RWPE2 (cell line): ENCODE measurements at regions not wholly inside any gene's neighbourhood (a gene's known extent, or its start where the extent isn't known, plus 50 kb on each side); places are given as distances from the start of the nearest gene placed in this dataset.

Source experiments
- ATAC-seq: fragments of 200-7000 bp; cut with Tn5 transposase; 3 replicates; pipeline ENCODE4 v1.9.1; 2021; ENCODE audit warnings: low read depth
- DNase-seq: peaks from one replicate; pipeline ENCODE4 v3.0.0-alpha.2; 2020; ENCODE audit warnings: low spot score
- H3K27ac ChIP-seq: fragments of 450-650 bp; 2 replicates; pipeline ENCODE4 v1.5.1; 2017; ENCODE audit warnings: mild to moderate bottlenecking; ENCODE audit not compliant: poor library complexity, severe bottlenecking
- H3K27me3 ChIP-seq: fragments of 250-450 bp; sonication (Bioruptor Pico); 2 replicates; pipeline ENCODE4 v1.5.1; 2021; ENCODE audit warnings: mild to moderate bottlenecking, moderate library complexity; ENCODE audit not compliant: insufficient read depth, poor library complexity, severe bottlenecking
- H3K36me3 ChIP-seq: fragments of 250-450 bp; sonication (Bioruptor Pico); 2 replicates; pipeline ENCODE4 v1.5.1; 2020; ENCODE audit warnings: low read depth, mild to moderate bottlenecking, moderate library complexity
- H3K4me1 ChIP-seq: fragments of 250-450 bp; sonication (Bioruptor Pico); 2 replicates; pipeline ENCODE4 v1.5.1; 2021; ENCODE audit warnings: mild to moderate bottlenecking, moderate library complexity; ENCODE audit not compliant: insufficient read depth, poor library complexity, severe bottlenecking
- H3K4me3 ChIP-seq: fragments of 250-450 bp; sonication (Bioruptor Pico); 2 replicates; pipeline ENCODE4 v1.5.1; 2021; ENCODE audit warnings: mild to moderate bottlenecking, moderate library complexity; ENCODE audit not compliant: severe bottlenecking
- H3K9me3 ChIP-seq: fragments of 250-450 bp; sonication (Bioruptor Pico); 2 replicates; pipeline ENCODE4 v1.5.1; 2021; ENCODE audit warnings: mild to moderate bottlenecking, moderate library complexity; ENCODE audit not compliant: severe bottlenecking
- CTCF ChIP-seq: fragments of 450-650 bp; IDR thresholded peaks from one replicate; pipeline ENCODE4 v1.5.1; 2017; ENCODE audit warnings: mild to moderate bottlenecking, moderate library complexity; ENCODE audit not compliant: poor library complexity, severe bottlenecking

- Histone ChIP-seq H3K4me1 (no peaks in the 10 kb centered on the region), H3K9me3 (no peaks in the 10 kb centered on the region), H3K27me3 (no peaks in the 10 kb centered on the region), H3K4me3 (no peak overlapping the region), H3K36me3 (no peaks in the 10 kb centered on the region), H3K27ac (no peak overlapping the region)
- DNase-seq = no peak
- ATAC-seq = no peak
- no peak for TF ChIP-seq CTCF
These were observed 237.2 kb upstream of the ADAMTS9 start for GRCh38 chr3:64924961-64925360.

- no peaks in the 10 kb centered on the region for H3K4me1 ChIP-seq
- H3K4me3 ChIP-seq = no peak overlapping the region
- DNase-seq = no peak
- no peaks in the 10 kb centered on the region for H3K27me3 ChIP-seq
- H3K36me3 ChIP-seq = no peaks in the 10 kb centered on the region
- H3K9me3 ChIP-seq = no peaks in the 10 kb centered on the region
- ATAC-seq = no peak
- TF ChIP-seq CTCF = no peak
- H3K27ac ChIP-seq = no peak overlapping the region
These were observed 234.4 kb upstream of the ADAMTS9 start for GRCh38 chr3:64922213-64922612.

- ATAC-seq (no peak), DNase-seq (no peak)
- H3K36me3 ChIP-seq = no peaks in the 10 kb centered on the region
- H3K4me1 ChIP-seq = no peaks in the 10 kb centered on the region
- H3K27ac ChIP-seq = no peak overlapping the region
- no peaks in the 10 kb centered on the region for H3K9me3 ChIP-seq
- TF ChIP-seq CTCF = no peak
- no peak overlapping the region for H3K4me3 ChIP-seq
- H3K27me3 ChIP-seq = no peaks in the 10 kb centered on the region
These were observed 233.7 kb upstream of the ADAMTS9 start for GRCh38 chr3:64921281-64922065.

GRCh38 chr3:64919934-64920333 lies 232.1 kb upstream of the ADAMTS9 start:
- Histone ChIP-seq H3K4me1 (peaks cover 5% of the 10 kb centered on the region), H3K27me3 (no peaks in the 10 kb centered on the region), H3K4me3 (no peak overlapping the region), H3K36me3 (no peaks in the 10 kb centered on the region), H3K9me3 (no peaks in the 10 kb centered on the region), H3K27ac (no peak overlapping the region)
- no peak for TF ChIP-seq CTCF
- DNase-seq (no peak), ATAC-seq (no peak)

GRCh38 chr3:64918989-64919388 lies 231.2 kb upstream of the ADAMTS9 start:
- Histone ChIP-seq H3K9me3 (no peaks in the 10 kb centered on the region), H3K4me3 (no peak overlapping the region), H3K36me3 (no peaks in the 10 kb centered on the region), H3K4me1 (peaks cover 5% of the 10 kb centered on the region), H3K27me3 (no peaks in the 10 kb centered on the region), H3K27ac (no peak overlapping the region)
- DNase-seq (no peak), ATAC-seq (no peak)
- TF ChIP-seq CTCF = no peak
